ENCODE measurements at regions not wholly inside any gene's neighbourhood (a gene's known extent, or its start where the extent isn't known, plus 50 kb on each side); places are given as distances from the start of the nearest gene placed in this dataset.

DNA sequence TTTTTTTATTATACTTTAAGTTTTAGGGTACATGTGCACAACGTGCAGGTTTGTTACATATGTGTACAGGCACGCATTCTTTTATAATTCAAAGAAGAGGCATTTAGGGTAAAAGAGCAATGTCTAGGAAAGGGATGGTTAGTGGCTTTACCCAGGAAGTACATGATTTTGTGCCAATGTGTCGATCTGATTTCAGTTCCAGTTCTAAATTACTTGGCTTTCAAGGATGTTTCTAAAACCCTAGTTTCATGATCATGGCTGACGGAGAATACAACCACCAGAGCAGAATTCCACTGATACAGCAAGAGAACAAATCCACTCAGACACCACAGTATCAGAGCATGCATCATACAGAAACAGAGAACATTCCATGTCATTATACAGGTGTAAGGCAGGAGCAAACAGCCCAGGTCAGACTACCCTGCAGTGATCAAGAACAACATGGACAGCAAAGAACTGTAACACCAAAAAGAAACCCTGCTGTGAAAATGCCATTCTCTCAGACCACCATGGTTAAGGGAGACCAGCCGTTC is 116.7 kb upstream of the STK17B start:
- intact Hi-C loops (cut with micrococcal nuclease) = no loop called here
- H3K27ac Mint-ChIP-seq (ENCODE audit: low read depth, unreplicated experiment) = no peak overlapping the region
- H3K36me3 Mint-ChIP-seq (ENCODE audit: insufficient read depth, unreplicated experiment) = no peaks in the 10 kb centered on the region
- no TSS peak for BruUV-seq (replicated peaks)
- no peaks in the 10 kb centered on the region for H3K27me3 Mint-ChIP-seq (ENCODE audit: insufficient read depth, unreplicated experiment)
- no peak for DNase-seq (ENCODE audit: unreplicated experiment)
- no peak overlapping the region for H3K4me3 Mint-ChIP-seq (ENCODE audit: unreplicated experiment)
- TF ChIP-seq, protein P1, sequence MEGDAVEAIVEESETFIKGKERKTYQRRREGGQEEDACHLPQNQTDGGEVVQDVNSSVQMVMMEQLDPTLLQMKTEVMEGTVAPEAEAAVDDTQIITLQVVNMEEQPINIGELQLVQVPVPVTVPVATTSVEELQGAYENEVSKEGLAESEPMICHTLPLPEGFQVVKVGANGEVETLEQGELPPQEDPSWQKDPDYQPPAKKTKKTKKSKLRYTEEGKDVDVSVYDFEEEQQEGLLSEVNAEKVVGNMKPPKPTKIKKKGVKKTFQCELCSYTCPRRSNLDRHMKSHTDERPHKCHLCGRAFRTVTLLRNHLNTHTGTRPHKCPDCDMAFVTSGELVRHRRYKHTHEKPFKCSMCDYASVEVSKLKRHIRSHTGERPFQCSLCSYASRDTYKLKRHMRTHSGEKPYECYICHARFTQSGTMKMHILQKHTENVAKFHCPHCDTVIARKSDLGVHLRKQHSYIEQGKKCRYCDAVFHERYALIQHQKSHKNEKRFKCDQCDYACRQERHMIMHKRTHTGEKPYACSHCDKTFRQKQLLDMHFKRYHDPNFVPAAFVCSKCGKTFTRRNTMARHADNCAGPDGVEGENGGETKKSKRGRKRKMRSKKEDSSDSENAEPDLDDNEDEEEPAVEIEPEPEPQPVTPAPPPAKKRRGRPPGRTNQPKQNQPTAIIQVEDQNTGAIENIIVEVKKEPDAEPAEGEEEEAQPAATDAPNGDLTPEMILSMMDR (IDR thresholded peaks at IDR 0.05; ENCODE audit: unreplicated experiment) = no peak
- POLR2A ChIA-PET = no interaction called here
- CTCF ChIA-PET = no interaction called here
- H3K9me3 Mint-ChIP-seq (ENCODE audit: unreplicated experiment) = no peaks in the 10 kb centered on the region
- H3K4me1 Mint-ChIP-seq (ENCODE audit: insufficient read depth, unreplicated experiment) = peaks cover 18% of the 10 kb centered on the region

DNA sequence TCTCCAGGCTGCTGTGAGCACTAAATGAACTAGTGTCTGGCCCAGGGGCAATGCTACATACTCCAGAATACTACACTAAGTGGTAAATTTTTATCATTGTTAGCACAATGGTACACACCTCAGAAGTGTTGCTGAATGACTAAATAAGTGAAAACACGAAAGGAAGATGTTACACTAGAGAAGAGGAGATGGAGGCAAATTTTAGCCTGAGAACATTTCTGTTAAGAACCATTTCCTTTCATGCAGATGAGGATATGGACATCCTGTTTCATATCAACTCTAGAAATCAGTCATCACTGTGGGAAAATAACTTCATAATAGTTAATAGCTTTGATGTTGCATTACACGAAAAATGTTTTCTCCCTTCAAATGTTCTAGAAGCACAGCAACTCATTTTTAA is 117.6 kb upstream of the STK17B start:
- TF ChIP-seq, protein P1 (IDR thresholded peaks at IDR 0.05; ENCODE audit: unreplicated experiment) = no peak
- H3K9me3 Mint-ChIP-seq (ENCODE audit: unreplicated experiment) = no peaks in the 10 kb centered on the region
- ChIA-PET CTCF (no interaction called here), POLR2A (no interaction called here)
- H3K4me3 Mint-ChIP-seq (ENCODE audit: unreplicated experiment) = no peak overlapping the region
- intact Hi-C loops (cut with micrococcal nuclease) = no loop called here
- no peak for DNase-seq (ENCODE audit: unreplicated experiment)
- no peaks in the 10 kb centered on the region for H3K36me3 Mint-ChIP-seq (ENCODE audit: insufficient read depth, unreplicated experiment)
- peaks cover 24% of the 10 kb centered on the region for H3K4me1 Mint-ChIP-seq (ENCODE audit: insufficient read depth, unreplicated experiment)
- no peaks in the 10 kb centered on the region for H3K27me3 Mint-ChIP-seq (ENCODE audit: insufficient read depth, unreplicated experiment)
- no peak overlapping the region for H3K27ac Mint-ChIP-seq (ENCODE audit: low read depth, unreplicated experiment)
- no TSS peak for BruUV-seq (replicated peaks)

DNA sequence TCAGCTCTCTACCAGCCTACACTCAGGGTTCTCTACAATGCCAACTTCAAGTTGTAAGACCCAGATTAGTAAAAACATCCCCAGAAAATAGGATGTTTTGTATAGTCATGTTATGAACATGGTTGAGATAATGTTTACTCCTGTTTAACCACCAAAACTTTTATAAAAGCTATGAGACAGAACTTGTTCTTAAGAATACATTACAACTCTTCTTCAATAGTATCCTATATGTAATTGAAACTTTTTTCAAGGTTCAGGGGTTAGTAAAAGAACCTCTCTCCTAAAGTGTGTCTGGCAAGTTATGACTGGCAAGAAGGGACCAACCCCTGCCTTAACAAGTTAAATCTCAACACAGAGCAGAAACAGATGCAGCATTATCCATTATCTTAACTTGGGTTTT is 118.8 kb upstream of the STK17B start:
- no peak for DNase-seq (ENCODE audit: unreplicated experiment)
- POLR2A ChIA-PET = no interaction called here
- H3K4me1 Mint-ChIP-seq (ENCODE audit: insufficient read depth, unreplicated experiment) = peaks cover 35% of the 10 kb centered on the region
- intact Hi-C loops (cut with micrococcal nuclease) = loop anchor here (5.0 kb wide), 2 partner anchors 118 to 213 kb away; partner anchors contain the start of gene STK17B
- H3K27ac Mint-ChIP-seq (ENCODE audit: low read depth, unreplicated experiment) = no peak overlapping the region
- no peak overlapping the region for H3K4me3 Mint-ChIP-seq (ENCODE audit: unreplicated experiment)
- CTCF ChIA-PET = interaction anchor here (0.6 to 1.8 kb wide), 5 partner anchors 9 to 212 kb away, joined by 3 to 8 read pairs (median 6); no protein-coding TSS in a partner anchor
- no peaks in the 10 kb centered on the region for H3K36me3 Mint-ChIP-seq (ENCODE audit: insufficient read depth, unreplicated experiment)
- TF ChIP-seq, protein P1 (IDR thresholded peaks at IDR 0.05; ENCODE audit: unreplicated experiment) = no peak
- no peaks in the 10 kb centered on the region for H3K9me3 Mint-ChIP-seq (ENCODE audit: unreplicated experiment)
- H3K27me3 Mint-ChIP-seq (ENCODE audit: insufficient read depth, unreplicated experiment) = no peaks in the 10 kb centered on the region
- BruUV-seq (replicated peaks) = no TSS peak

- H3K4me1 Mint-ChIP-seq (ENCODE audit: insufficient read depth, unreplicated experiment) = peaks cover 36% of the 10 kb centered on the region
- intact Hi-C loops (cut with micrococcal nuclease) = loop anchor here (5.0 kb wide), 2 partner anchors 118 to 213 kb away; partner anchors contain the start of gene STK17B
- no peak overlapping the region for H3K27ac Mint-ChIP-seq (ENCODE audit: low read depth, unreplicated experiment)
- no peak for DNase-seq (ENCODE audit: unreplicated experiment)
- BruUV-seq (replicated peaks) = no TSS peak
- H3K4me3 Mint-ChIP-seq (ENCODE audit: unreplicated experiment) = no peak overlapping the region
- H3K36me3 Mint-ChIP-seq (ENCODE audit: insufficient read depth, unreplicated experiment) = no peaks in the 10 kb centered on the region
- H3K27me3 Mint-ChIP-seq (ENCODE audit: insufficient read depth, unreplicated experiment) = no peaks in the 10 kb centered on the region
- POLR2A ChIA-PET = no interaction called here
- H3K9me3 Mint-ChIP-seq (ENCODE audit: unreplicated experiment) = no peaks in the 10 kb centered on the region
- TF ChIP-seq, protein P1 (IDR thresholded peaks at IDR 0.05; ENCODE audit: unreplicated experiment) = no peak
- CTCF ChIA-PET = interaction anchor here (0.6 to 1.8 kb wide), 7 partner anchors 8 to 212 kb away, joined by 3 to 8 read pairs (median 3); no protein-coding TSS in a partner anchor
Measured at GRCh38 chr2:196290569-196290968, 119.2 kb upstream of the STK17B start.
